WTC11 (cell line): ENCODE measurements at regions not wholly inside any gene's neighbourhood (a gene's known extent, or its start where the extent isn't known, plus 50 kb on each side); places are given as distances from the start of the nearest gene placed in this dataset.

Experiments used
- ATF2 ChIP-seq: sonication (generic); formaldehyde crosslinking; IDR thresholded peaks from 2 replicates; pipeline ENCODE4 v1.8.1; 2022; ENCODE audit warnings: low read depth, missing genetic modification reagents, borderline replicate concordance
- E2F4 ChIP-seq: sonication (generic); formaldehyde crosslinking; IDR thresholded peaks from 2 replicates; pipeline ENCODE4 v1.8.1; 2022; ENCODE audit warnings: low read depth, mild to moderate bottlenecking, moderate library complexity, missing genetic modification reagents, borderline replicate concordance
- EMX1 ChIP-seq: fragments of 250-450 bp; sonication (Bioruptor Pico); IDR thresholded peaks from 2 replicates; pipeline ENCODE4 v1.8.0; 2021; ENCODE audit warnings: mild to moderate bottlenecking
- FOXK1 ChIP-seq: sonication (generic); formaldehyde crosslinking; IDR thresholded peaks from 2 replicates; pipeline ENCODE4 v1.8.0; 2022; ENCODE audit warnings: mild to moderate bottlenecking, moderate library complexity, missing genetic modification reagents
- HMGA2 ChIP-seq: fragments of 250-450 bp; sonication (Bioruptor Pico); IDR thresholded peaks from 2 replicates; pipeline ENCODE4 v1.4.0; 2021; ENCODE audit warnings: mild to moderate bottlenecking, moderate library complexity
- HMGXB4 ChIP-seq: sonication (generic); formaldehyde crosslinking; IDR thresholded peaks from 2 replicates; pipeline ENCODE4 v1.8.1; 2023; ENCODE audit warnings: mild to moderate bottlenecking, moderate library complexity, missing genetic modification reagents
- MYBL2 ChIP-seq: sonication (generic); formaldehyde crosslinking; IDR thresholded peaks from 2 replicates; pipeline ENCODE4 v1.8.1; 2023; ENCODE audit warnings: mild to moderate bottlenecking, moderate library complexity, missing genetic modification reagents
- NR3C1 ChIP-seq: sonication (generic); formaldehyde crosslinking; conservative IDR thresholded peaks from 2 replicates; pipeline ENCODE4 v1.8.1; 2023; ENCODE audit warnings: low read depth, mild to moderate bottlenecking, missing genetic modification reagents
- RELA ChIP-seq: sonication (generic); formaldehyde crosslinking; IDR thresholded peaks from 2 replicates; pipeline ENCODE4 v1.8.1; 2022; ENCODE audit warnings: missing genetic modification reagents, mild to moderate bottlenecking, borderline replicate concordance
- ZNF263 ChIP-seq: sonication (generic); formaldehyde crosslinking; IDR thresholded peaks from 2 replicates; pipeline ENCODE4 v1.8.1; 2022; ENCODE audit warnings: low read depth, mild to moderate bottlenecking, moderate library complexity, missing genetic modification reagents
- TF ChIP-seq, protein P1 (sequence below): fragments of 200-600 bp; IDR thresholded peaks from 2 replicates; pipeline ENCODE4 v1.8.0; 2022; ENCODE audit warnings: antibody characterized with exemption
- TF ChIP-seq, protein P2 (sequence below): sonication (generic); formaldehyde crosslinking; IDR thresholded peaks from 2 replicates; pipeline ENCODE4 v1.8.0; 2022; ENCODE audit warnings: mild to moderate bottlenecking, missing genetic modification reagents

GRCh38 chr3:124351430-124352148, 359.7 kb upstream of the ROPN1 start:
- TF ChIP-seq, protein P1, sequence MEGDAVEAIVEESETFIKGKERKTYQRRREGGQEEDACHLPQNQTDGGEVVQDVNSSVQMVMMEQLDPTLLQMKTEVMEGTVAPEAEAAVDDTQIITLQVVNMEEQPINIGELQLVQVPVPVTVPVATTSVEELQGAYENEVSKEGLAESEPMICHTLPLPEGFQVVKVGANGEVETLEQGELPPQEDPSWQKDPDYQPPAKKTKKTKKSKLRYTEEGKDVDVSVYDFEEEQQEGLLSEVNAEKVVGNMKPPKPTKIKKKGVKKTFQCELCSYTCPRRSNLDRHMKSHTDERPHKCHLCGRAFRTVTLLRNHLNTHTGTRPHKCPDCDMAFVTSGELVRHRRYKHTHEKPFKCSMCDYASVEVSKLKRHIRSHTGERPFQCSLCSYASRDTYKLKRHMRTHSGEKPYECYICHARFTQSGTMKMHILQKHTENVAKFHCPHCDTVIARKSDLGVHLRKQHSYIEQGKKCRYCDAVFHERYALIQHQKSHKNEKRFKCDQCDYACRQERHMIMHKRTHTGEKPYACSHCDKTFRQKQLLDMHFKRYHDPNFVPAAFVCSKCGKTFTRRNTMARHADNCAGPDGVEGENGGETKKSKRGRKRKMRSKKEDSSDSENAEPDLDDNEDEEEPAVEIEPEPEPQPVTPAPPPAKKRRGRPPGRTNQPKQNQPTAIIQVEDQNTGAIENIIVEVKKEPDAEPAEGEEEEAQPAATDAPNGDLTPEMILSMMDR: no peak
- TF ChIP-seq NR3C1 (CRISPR knock-in tag) (no peak), ZNF263 (CRISPR knock-in tag) (no peak), ATF2 (CRISPR knock-in tag) (no peak), RELA (CRISPR knock-in tag) (no peak), MYBL2 (no peak), HMGXB4 (CRISPR knock-in tag) (no peak), FOXK1 (CRISPR knock-in tag) (no peak), E2F4 (CRISPR knock-in tag) (no peak), HMGA2 (CRISPR knock-in tag) (no peak), EMX1 (CRISPR knock-in tag) (no peak)
- TF ChIP-seq, protein P2, sequence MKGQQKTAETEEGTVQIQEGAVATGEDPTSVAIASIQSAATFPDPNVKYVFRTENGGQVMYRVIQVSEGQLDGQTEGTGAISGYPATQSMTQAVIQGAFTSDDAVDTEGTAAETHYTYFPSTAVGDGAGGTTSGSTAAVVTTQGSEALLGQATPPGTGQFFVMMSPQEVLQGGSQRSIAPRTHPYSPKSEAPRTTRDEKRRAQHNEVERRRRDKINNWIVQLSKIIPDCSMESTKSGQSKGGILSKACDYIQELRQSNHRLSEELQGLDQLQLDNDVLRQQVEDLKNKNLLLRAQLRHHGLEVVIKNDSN (CRISPR knock-in tag): no peak
